Upper lobe of left lung (tissue), 4 donors: ENCODE measurements at regions not wholly inside any gene's neighbourhood (a gene's known extent, or its start where the extent isn't known, plus 50 kb on each side); places are given as distances from the start of the nearest gene placed in this dataset.

Source experiments
- EP300 ChIP-seq, 4 donors: sonication (generic); formaldehyde crosslinking; IDR thresholded peaks; one replicate each; pipeline ENCODE4 v1.5.1; 2017; ENCODE audit warnings: antibody characterized with exemption in 4 of 4, control low read depth in 2 of 4
- POLR2A ChIP-seq, 4 donors: fragments of 450-650 bp; IDR thresholded peaks; one replicate each; pipeline ENCODE4 v1.5.1; 2016 to 2017; ENCODE audit warnings: antibody characterized with exemption in 4 of 4, mild to moderate bottlenecking in 2 of 4
- POLR2AphosphoS5 ChIP-seq, 2 donors: sonication (generic); formaldehyde crosslinking; IDR thresholded peaks; one replicate each; pipeline ENCODE4 v1.5.1; 2017; ENCODE audit warnings: antibody characterized with exemption in 2 of 2
- TF ChIP-seq, protein P1 (sequence below), 6 experiments: fragments of 450-650 bp in 4 of 6; fragments of 200-600 bp in 2 of 6; sonication (generic) in 2 of 6; IDR thresholded peaks; one replicate each; pipeline ENCODE4 v1.5.1; 2016 to 2019; ENCODE audit warnings: antibody characterized with exemption in 6 of 6

DNA sequence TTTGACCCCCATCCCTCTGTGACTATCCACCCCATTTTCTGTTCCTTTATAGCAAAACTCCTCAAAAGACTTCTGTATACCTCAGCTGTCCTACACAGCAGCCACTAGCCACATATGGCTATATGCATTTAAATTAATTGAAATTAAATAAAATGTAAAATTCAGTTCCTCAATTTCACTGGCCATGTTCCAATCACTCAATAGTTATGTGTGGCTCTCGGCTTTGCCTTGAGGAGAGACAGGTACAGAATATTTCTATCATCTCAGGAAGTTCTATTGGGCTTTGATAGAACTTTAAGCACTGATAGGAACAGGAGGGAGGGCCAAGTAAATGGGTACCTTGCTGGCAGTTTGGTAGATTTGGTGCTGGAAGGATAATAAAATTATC lies 280.3 kb upstream of the AMIGO2 start:
- TF ChIP-seq, protein P1, sequence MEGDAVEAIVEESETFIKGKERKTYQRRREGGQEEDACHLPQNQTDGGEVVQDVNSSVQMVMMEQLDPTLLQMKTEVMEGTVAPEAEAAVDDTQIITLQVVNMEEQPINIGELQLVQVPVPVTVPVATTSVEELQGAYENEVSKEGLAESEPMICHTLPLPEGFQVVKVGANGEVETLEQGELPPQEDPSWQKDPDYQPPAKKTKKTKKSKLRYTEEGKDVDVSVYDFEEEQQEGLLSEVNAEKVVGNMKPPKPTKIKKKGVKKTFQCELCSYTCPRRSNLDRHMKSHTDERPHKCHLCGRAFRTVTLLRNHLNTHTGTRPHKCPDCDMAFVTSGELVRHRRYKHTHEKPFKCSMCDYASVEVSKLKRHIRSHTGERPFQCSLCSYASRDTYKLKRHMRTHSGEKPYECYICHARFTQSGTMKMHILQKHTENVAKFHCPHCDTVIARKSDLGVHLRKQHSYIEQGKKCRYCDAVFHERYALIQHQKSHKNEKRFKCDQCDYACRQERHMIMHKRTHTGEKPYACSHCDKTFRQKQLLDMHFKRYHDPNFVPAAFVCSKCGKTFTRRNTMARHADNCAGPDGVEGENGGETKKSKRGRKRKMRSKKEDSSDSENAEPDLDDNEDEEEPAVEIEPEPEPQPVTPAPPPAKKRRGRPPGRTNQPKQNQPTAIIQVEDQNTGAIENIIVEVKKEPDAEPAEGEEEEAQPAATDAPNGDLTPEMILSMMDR (IDR thresholded peaks at IDR 0.05) = no peak
- no peak for TF ChIP-seq EP300 (IDR thresholded peaks at IDR 0.05)
- no peak for TF ChIP-seq POLR2A (IDR thresholded peaks at IDR 0.05)
- no peak for TF ChIP-seq POLR2AphosphoS5 (IDR thresholded peaks at IDR 0.05)
